ENCODE measurements at regions not wholly inside any gene's neighbourhood (a gene's known extent, or its start where the extent isn't known, plus 50 kb on each side); places are given as distances from the start of the nearest gene placed in this dataset.
"Not testable (repeated sequence)": the region's sequence is repeated elsewhere in the genome, so short reads cannot be mapped to it uniquely, and the experiment has no call there.

DNA sequence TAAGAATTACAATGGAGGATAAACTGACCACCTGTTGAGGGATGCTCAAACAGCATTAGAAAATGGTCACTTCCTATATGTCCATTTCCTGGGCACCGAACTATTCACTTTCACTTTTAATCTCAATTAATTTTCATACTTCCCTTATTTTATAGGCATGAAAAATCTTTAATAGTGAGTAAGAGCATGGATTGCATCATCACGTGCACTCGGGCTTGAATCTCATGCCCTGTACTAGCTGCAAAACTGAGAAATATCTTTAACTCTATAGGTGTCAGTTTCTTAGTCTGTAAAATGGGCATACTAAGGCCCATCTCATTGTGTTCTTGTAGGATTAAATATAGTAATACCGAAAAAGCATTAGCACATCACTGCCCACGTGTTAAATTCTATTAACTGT lies 183.9 kb upstream of the FIGN start:
- no peak for DNase-seq

DNA sequence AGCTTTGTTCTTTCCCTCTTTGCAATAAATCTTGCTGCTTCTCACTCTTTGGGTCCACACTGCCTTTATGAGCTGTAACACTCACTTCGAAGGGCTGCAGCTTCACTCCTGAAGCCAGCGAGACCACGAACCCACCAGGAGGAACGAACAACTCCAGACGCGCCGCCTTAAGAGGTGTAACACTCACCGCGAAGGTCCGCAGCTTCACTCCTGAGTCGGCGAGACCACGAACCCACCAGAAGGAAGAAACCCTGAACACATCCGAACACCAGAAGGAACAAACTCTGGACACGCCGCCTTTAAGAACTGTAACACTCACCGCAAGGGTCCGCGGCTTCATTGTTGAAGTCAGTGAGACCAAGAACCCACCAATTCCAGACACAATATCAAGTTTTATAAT lies 178.7 kb upstream of the FIGN start:
- not testable (repeated sequence) for DNase-seq

DNA sequence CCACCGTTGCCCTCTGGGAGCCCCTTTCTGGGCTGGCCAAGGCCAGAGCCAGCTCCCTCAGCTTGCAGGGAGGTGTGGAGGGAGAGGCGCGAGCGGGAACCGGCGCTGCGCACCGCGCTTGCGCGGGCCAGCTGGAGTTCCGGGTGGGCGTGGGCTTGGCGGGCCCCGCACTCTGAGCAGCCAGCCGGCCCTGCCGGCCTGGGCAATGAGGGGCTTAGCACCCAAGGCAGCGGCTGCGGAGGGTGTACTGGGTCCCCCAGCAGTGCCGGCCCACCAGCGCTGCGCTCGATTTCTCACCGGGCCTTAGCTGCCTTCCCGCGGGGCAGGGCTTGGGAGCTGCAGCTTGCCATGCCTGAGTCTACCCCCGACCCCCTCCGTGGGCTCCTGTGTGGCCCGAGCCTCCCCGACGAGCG lies 177.7 kb upstream of the FIGN start:
- not testable (repeated sequence) for DNase-seq

DNA sequence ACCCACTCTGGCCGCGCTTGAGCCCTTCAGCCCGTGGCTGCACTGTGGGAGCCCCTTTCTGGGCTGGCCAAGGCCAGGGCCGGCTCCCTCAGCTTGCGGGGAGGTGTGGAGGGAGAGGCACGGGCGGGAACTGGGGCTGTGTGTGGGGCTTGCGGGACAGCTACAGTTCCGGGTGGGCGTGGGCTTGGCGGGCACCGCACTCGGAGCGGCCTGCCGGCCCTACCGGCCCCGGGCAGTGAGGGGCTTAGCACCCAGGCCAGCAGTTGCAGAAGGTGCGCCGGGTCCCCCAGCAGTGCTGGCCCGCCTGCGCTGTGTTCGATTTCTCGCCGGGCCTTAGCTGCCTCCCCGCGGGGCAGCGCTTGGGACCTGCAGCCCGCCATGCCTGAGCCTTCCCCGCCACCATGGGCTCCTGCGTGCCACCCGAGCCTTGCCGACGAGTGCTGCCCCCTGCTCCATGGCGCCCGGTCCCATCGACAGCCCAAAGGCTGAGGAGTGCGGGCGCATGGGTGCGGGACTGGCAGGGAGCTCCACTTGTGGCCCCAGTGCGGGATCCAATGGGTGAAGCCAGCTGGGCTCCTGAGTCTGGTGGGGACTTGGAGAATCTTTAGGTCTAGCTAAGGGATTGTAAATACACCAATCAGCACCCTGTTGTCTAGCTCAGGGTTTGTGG lies 173.7 kb upstream of the FIGN start:
- DNase-seq: no peak

DNA sequence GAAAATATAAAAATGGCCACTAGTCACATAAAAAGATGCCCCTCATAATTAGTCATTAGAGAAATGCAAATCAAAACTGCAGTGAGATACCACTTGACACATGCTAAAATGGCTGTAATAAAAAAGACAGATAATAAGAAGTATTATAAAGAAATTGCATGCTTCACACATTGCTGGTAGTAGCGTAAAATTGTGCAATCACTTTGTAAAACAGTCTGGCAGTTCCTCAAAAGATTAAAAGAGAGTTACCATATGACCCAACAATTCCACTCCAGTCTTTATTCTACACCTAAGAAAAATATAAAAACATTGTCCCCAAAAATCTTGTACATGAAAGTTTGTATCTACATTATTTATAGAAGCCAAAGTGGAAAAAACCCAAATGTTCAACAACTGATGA lies 170.6 kb upstream of the FIGN start:
- DNase-seq: no peak

DNA sequence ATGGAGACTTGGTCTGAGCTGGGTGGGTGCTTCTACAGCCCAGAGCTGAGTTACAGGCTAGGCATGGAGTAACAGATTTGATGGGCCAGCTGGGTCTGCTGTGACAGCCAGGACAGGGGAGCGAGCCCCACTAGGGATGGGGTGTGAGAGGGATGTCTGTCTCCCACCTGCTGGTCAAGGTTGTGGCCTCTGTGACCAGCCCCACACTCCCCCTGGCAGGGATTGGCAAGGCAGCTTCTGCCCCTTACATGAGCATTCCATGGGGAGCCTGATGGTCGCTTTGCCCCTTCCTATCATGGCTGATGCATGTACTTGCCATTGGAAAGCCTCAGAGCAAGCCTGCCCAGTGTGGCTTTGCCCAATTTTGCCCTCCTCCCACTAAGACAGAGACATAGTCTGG lies 162.0 kb upstream of the FIGN start:
- DNase-seq: no peak

DNA sequence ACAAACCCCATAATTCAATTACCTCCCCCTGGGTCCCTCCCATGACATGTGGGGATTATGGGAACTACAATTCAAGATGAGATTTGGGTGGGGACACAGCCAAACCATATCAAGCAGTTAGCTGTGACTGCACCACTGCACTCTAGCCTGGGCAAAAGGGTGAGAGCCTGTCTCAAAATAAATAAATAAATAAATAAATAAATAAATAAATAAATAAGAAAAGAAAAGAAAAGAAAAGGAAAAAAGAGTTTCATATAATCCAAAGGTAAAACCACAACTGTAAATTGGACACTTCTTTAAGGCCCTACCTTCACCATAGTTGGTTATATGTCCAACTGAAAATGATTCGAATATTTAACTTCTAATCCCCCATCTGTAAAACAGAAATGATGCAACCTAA lies 157.6 kb upstream of the FIGN start:
- DNase-seq: not testable (repeated sequence)

DNA sequence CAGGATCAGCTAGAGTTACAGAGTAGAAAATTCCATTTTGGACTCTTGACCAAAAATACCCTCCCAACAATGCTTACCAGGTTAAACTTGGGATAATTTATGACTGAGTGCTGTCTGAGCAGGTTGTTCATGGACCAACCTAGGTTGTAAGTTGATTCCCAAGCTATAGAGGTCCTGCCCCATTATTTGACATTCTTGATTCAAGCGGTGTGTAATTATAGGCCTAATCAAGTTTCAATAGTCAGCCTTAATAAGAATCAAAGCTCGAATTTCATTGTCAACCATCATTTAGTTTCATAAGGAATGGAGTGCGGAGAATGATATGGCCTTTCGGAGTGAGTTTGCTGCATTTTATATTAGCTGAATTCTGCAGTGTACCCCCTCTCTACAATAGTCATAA lies 152.8 kb upstream of the FIGN start:
- no peak for DNase-seq

DNA sequence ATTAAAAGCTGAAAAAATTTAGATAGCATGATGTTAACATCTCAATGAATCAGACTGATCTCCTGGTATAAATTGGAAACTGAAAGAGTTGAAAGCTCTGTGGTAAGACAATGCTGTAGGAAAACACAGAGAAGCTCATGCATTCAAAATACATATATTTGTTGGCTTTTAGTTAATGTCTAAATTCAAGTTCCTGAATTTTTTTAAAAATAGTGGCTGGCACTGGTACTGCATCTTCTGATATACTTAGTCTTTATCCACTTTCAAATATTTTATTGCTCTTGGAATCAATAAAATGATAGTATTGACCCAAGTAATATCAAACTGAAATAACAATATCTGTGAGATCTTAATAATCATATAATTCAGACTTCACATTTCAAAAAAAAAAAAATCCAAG lies 151.4 kb upstream of the FIGN start:
- DNase-seq: no peak

DNA sequence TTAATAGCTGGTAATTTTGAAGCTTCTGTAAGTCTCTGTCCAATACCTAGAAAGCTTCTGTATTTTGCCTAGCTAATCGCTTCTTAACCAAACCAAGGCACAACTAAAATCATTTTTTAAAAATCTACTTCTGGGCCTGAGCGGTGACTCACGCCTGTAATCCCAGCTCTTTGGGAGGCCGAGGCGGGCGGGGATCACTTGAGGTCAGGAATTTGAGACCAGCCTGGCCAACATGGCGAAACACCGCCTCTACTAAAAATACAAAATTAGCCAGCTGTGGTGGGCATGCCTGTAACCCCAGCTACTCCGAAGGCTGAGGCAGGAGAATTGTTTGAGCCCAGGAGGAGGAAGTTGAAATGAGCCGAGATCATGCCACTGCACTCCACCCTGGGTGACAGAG lies 148.6 kb upstream of the FIGN start:
- DNase-seq: no peak

DNA sequence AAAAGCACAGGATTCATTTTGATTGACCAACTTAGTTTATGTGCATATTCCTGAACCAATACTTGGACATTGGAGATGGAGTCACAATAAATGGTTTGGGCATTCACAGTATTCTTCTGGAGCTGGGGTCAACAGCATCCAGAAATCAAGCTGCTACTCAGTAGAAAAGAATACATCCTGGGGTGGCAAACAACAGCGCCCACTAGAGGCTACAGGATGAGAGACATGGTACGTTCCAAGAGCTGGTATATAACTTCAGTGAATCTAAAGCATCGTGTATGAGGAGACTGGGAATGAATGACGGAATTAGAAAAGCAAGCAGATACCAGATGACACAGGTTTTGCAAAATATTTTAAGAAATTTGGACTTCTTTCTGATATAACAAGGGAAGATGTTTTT lies 142.9 kb upstream of the FIGN start:
- no peak for DNase-seq

DNA sequence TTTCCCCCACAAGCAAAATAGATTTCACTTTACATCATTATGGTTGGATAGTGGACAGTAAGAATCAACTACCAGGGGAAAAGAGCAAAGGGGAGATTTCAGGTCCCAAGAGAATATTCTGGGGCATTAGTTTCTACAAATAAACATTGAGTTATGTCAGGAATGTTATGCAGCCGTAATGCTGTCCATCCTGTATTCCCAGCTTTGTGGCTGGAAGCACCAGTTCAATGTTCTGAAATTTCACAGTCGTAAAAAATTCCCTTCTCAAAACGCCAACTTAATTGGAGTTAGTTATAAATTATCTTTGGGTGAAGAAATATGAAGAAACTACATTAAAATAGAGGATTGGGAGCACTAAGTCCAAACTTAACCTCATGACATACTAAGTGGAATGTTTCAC lies 141.5 kb upstream of the FIGN start:
- no peak for DNase-seq

DNA sequence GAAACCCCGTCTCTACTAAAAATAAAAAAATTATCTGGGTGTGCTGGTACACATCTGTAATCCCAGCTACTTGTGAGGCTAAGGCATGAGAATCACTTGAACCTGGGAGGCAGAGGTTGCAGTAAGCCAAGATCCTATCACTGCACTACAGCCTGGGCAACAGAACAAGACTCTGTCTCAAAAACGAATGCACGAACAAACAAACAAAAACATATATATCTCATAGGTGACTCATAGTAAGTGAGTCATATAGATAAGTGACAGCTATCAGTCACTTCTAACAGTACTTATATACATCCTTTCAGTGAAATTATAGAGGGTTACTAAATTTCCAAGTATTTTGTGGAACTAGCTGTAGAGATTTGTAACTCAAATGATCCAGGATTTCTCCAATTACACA lies 127.3 kb upstream of the FIGN start:
- no peak for DNase-seq

DNA sequence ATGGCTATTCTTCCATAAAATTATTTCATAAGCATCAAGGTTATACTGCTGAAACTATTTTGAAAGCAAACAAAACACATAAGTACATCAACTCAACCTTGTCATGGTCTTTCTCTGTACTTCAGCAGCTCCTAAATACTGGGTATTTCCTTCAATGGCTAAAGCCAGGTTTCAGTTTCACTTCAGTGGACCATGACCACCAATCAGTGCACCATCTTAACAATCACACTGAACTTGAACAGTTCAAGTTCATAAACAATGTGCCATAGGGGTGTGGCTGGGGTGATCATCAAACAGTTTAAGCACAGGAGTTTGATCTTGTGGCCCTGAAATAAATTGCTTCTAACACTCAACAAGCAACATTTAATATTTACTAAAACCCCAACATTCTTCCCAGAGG lies 124.1 kb upstream of the FIGN start:
- no peak for DNase-seq

DNA sequence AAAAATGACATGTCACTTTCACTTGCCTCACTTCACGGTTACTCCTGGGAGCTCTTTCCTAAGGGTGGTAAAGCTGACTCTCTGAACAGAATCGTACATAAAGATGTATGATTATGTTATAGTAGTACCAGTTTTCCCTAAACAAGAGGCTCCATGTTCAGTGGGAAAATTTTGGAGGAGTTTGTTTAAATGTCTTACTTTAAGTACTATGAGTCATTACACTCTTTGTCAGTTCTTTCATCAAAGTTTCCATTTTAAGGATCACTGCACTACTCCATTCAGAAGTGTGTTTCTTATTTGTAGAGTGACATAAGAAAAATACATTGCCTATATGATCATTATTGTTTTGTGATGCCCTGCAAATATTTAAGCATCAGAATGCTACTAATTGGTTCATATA lies 121.1 kb upstream of the FIGN start:
- no peak for DNase-seq

DNA sequence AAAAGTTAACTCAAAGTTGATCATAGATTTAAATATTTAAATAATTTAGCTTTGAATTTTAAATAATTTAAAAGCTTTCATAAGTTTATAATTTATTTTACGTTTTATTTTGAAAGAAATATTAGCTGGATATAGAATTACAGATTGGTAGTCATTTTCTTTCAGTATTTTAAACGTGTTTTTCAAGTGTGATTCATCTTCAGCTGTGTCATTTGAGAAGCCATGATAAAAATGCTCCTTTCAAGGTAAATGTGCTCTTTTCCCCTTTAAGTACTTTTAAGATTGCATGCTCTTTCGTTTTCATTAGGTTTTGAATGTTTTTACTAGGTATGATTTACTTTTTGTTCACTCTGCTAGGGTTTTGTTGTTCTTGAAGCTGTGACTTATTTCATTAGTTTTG lies 116.8 kb upstream of the FIGN start:
- no peak for DNase-seq

DNA sequence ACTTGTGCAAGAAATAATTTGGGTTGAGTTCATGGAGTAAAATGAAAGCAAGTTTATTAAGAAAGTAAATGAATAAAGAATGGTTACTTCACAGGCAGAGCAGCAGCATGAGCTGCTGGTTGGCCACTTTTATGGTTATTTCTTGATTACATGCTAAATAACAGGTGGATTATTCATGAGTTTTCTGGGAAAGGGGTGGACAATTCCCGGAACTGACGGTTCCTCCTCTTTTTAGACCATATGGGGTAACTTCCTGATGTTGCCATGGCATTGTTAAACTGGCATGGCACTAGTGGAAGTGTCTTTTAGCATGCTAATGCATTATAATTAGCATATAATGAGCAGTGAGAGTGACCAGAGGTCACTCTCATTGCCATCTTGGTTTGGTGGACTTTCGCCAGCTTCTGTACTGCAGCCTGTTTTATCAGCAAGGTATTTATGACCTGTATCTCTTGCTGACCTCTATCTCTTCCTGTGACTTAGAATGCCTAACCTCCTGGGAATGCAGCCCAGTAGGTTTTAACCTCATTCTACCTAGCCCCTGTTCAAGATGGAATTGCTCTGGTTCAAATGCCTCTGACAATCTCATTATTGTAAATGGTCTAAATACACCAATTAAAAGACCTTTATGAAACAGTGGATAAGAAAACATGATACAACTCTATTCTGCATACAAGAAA lies 114.1 kb upstream of the FIGN start:
- no peak for DNase-seq

DNA sequence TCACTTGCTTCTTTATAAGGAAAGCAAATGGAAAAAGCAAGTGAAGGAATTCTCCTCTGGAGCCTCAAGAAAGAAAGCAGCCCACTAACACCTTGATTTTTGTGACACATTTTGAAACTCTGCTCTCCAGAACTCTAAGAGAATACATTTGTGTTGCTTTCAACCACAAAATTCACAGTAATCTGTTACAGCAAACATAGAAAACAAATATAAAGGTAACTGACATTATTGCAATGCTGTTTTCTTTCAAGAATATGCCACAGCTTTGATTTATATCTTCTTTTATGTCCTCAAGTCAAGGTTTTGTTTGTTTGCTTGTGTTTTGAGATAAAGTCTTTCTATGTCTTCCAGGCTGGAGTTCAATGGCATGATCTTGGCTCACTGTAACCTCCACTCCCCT lies 103.1 kb upstream of the FIGN start:
- no peak for DNase-seq

DNA sequence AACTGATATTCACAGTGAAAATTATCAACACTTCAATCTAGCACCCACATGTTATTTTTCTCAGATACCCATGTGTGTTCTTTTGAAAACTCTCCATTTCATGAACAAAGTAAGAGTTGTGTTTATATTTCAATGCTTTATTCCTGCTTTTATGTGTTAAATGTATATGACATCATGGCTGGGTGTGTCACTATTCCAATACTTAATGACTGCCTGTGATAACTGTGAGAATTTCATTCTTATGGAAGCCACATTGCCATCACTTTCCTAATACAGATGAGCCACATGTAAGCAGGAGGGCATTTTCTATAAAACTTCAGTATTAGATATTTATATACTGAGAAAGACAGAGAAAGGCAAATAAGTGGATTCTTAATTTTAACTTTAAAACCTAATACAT lies 100.4 kb upstream of the FIGN start:
- no peak for DNase-seq

DNA sequence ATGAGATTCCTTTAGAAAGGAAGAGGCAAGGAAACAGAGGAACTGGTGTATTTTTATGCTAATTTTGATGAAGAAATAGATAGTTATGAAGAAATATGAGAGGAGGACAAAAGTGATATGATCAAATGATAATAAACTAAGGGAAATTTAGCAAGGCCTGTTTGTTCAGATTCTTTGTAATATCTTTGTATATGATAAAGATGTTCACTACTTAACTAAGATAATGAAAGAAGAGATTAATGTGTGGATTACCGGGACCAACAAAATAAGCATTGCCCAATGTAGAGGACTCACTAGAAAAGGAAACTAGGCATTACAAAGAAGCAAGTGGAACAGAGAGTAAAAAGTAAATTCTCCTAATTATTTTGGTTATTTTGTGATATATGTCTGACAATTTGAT lies 99.0 kb upstream of the FIGN start:
- no peak for DNase-seq

DNA sequence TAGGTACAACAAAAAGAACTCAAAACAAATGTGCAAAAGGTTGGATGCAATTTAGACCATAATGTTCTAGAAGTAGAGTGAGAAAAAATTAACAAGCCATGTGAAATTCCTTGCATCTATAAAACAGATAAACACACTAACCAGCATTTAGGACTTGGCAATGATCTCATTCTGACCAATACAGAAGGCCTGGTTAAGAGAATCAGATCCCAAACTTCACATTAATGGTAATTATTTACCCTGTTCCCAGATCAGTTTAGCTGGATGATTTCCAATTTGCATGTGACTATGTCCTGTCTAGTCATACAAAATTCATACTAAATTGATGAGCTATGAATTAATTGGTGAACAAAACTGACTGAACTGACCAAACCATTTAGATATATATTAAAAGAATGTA lies 98.4 kb upstream of the FIGN start:
- no peak for DNase-seq

DNA sequence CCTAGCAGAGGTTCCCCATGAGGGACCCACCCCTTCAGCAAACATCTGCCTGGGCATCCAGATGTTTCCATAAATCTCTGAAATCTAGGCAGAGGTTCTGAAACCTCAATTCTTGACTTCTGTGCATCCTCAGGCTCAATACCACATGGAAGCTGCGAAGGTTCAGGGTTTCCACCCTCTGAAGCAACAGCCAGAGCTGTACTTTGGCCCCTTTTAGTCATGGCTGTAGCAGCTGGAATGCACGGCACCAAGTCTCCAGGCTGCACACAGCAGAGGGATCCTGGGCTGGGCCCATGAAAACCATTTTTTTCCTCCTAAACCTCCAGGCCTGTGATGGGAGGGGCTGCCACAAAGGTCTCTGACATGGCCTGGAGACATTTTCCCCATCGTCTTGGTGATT lies 93.0 kb upstream of the FIGN start:
- no peak for DNase-seq

DNA sequence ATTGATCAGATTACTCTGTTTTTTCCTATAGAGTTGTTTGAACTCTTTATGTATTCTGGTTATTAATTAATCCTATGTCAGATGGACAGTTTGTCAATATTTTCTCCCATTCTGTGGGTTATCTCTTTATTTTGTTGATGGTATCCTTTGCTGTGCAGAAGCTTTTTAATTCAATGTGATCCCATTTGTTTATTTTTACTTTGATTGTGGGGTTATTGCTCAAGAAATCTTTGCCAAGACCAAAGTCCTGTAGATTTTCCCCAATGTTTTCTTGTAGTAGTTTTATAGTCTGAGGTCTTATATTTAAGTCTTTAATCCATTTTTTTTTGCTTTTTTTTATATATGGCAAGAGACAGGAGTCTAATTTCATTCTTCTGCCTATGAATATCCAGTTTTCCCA lies 86.2 kb upstream of the FIGN start:
- no peak for DNase-seq

DNA sequence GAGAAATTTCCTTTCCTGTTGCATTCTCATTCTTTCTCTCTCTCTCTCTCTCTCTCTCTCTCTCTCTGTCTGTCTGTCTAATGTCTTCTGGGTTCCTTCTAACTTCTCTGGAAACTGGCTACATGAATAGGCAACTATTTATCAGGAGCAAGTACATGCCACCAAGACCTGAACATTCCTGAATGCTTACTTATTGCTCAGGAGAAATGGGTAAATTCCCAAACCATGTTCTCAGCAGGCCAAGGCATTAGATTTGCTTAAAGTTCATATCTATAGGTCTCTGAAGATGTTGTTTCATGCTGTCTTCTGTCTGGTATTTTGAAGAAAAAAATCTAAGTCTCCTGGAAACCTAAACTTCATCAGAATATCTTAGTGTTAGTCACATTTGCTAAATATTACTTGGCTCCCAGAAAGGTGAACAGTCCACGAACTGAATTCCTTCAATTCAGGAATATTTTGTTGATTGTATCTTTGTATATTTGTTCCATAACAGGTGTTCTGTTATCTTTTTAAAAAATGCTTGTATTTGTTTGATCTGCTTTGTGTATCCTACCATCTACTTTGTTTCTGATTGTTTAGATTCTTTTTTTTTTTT lies 77.2 kb upstream of the FIGN start:
- DNase-seq: no peak

DNA sequence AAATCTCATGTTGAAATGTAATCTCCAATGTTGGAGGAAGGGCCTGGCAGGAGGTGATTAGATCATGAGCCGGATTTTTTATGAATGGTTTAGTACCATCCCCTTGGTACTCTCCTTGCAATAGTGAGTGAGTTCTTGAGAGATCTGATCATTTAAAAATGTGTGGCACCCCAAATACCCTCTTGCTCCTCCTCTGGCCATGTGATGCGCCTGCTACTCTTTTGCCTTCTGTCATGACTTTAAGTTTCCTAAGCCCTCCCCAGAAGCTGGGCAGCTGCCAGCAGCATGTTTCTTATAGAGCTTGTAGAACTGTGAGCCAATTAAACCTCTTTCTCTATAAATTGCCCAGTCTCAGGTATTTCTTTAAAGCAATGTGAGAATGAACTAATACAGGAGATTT lies 72.6 kb upstream of the FIGN start:
- DNase-seq: no peak

Data from NCI-H1048 (cell line).